BJ (cell line): ENCODE measurements at regions not wholly inside any gene's neighbourhood (a gene's known extent, or its start where the extent isn't known, plus 50 kb on each side); places are given as distances from the start of the nearest gene placed in this dataset.

Source experiments
- CTCF ChIA-PET: fragments of 350-600 bp; formaldehyde crosslinking; extraction: SDS; loops from one replicate; lab custom pipeline; 2021; ENCODE audit warnings: antibody characterized with exemption, inconsistent platforms; lab: Yijun Ruan, JAX
- POLR2A ChIA-PET: fragments of 300-600 bp; sonication (Branson Sonifier 250); formaldehyde crosslinking; extraction: SDS; loops from one replicate; lab custom pipeline; 2021; ENCODE audit warnings: antibody characterized with exemption; lab: Charles Lee
- DNase-seq: peaks from one replicate; pipeline ENCODE4 v3.0.0-alpha.2; 2011; ENCODE audit warnings: low read depth
- H3K27me3 ChIP-seq: 2 replicates; pipeline ENCODE4 v1.6.0; 2011; ENCODE audit warnings: low read length; ENCODE audit not compliant: control insufficient read depth, insufficient read depth
- H3K36me3 ChIP-seq: 2 replicates; pipeline ENCODE4 v1.5.1; 2011; ENCODE audit warnings: low read length; ENCODE audit not compliant: control insufficient read depth, insufficient read depth
- H3K4me3 ChIP-seq: 2 replicates; pipeline ENCODE4 v1.5.1; 2011; ENCODE audit warnings: low read depth, mild to moderate bottlenecking, control low read depth, low read length
- CTCF ChIP-seq: IDR thresholded peaks from 2 replicates; pipeline ENCODE4 v1.5.1; 2011; ENCODE audit warnings: low read depth, mild to moderate bottlenecking, control low read depth, inconsistent platforms, low read length, moderate library complexity; ENCODE audit not compliant: insufficient read depth

DNA sequence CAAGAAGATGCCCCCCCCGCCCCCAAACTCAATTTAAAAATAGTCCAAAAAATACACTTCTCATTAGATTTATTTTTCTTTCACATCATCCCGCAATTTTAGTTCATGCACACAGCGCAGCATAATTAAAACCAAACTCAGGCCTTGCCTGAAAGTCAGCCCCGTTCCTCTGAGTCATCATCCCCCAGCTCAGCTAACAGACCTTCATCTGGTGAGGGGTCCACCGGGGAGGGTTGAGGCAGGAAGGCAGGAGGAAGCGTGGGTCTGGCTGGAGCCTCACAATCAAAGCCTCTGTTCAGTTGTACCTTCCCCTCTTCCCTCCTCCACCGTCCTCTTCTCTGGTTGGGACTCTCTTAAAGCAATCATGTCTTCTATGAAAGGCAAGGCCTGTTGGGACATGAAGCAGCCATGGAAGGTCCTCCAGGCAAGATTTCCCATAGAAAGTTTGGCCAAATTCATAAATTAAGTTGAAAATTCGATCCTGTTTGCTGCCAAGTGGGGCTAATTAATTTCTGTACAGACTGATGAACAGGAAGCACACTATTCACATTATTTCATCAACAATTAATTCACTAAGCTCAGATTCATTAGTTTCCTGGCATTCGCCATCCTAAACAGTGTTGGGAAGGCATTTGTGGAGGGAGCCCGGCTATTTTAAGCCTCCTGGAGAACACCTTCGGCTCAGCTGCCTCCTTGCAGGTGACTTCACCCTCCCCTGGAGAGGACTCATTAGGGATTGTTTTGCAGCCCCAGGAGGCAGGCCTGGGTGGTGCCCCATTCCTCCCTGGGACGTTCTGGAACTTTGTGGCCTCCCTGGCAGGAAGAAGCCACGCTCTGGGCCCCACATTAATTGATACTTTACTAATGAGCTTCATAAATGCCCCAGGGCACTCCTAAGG, 72.3 kb upstream of the BNC1 start:
- H3K36me3 ChIP-seq, result no peaks in the 10 kb centered on the region
- ChIA-PET CTCF (interaction anchor here (0.9 kb wide), 1 partner anchor 10 kb away, joined by 4 read pairs; no protein-coding TSS in a partner anchor), POLR2A (no interaction called here)
- no peak for TF ChIP-seq CTCF
- no peak overlapping the region for H3K4me3 ChIP-seq
- no peak for DNase-seq
- no peaks in the 10 kb centered on the region for H3K27me3 ChIP-seq

GRCh38 chr15:83358972-83359564, 74.6 kb upstream of the BNC1 start:
- Histone ChIP-seq H3K4me3 (no peak overlapping the region), H3K36me3 (no peaks in the 10 kb centered on the region), H3K27me3 (peaks cover 1% of the 10 kb centered on the region; the same call in 1 of the 2 replicates)
- DNase-seq, result no peak
- POLR2A ChIA-PET, result no interaction called here
- CTCF ChIA-PET, result no interaction called here
- TF ChIP-seq CTCF, result no peak

DNA sequence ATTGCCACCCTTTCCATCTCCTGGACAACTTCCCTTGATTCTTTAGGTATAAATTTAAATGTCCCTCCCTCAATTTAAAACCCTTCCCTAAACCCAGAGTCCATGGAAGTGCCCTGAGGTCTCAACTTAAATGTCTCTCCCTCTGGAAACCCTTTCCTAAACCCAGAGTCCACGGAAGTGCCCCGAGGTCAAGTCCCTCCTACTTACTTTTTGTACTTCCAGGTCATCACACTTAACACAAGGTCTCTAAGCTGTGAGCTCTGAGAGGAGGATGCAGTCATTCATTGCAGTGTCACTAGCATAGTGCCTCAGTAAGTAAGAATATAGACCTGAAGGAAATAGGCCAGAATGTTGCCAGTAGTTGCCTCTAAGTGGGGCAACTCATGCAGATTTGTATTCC, 78.2 kb upstream of the BNC1 start:
- DNase-seq, result no peak
- no peak for TF ChIP-seq CTCF
- ChIA-PET POLR2A (no interaction called here), CTCF (no interaction called here)
- Histone ChIP-seq H3K27me3 (peaks cover 6% of the 10 kb centered on the region; the same call in 1 of the 2 replicates), H3K4me3 (no peak overlapping the region), H3K36me3 (no peaks in the 10 kb centered on the region)

DNA sequence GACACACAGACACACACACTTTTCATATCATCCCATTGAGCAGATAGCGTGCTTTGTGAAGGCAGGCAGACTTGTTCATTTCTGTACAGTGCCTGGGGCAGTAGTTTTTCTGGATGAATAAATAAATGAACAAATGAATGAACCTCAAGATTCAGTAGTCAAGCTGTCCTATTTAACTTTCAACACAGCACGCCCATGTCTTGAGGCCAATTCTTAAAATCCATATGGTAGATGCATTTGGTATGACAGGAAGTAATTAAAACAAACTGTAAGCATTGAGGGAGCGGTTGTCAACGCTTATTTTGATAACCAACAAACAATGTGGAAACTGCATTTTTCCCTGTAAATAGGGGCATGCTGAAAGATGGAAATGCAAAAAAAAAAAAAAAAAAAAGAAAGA, 80.0 kb upstream of the BNC1 start:
- H3K4me3 ChIP-seq, result no peak overlapping the region
- DNase-seq, result no peak
- H3K27me3 ChIP-seq, result peaks cover 6% of the 10 kb centered on the region
- ChIA-PET POLR2A (no interaction called here), CTCF (interaction anchor here (1.2 kb wide), 1 partner anchor 9 kb away, joined by 3 read pairs; no protein-coding TSS in a partner anchor)
- TF ChIP-seq CTCF, result no peak
- H3K36me3 ChIP-seq, result no peaks in the 10 kb centered on the region

DNA sequence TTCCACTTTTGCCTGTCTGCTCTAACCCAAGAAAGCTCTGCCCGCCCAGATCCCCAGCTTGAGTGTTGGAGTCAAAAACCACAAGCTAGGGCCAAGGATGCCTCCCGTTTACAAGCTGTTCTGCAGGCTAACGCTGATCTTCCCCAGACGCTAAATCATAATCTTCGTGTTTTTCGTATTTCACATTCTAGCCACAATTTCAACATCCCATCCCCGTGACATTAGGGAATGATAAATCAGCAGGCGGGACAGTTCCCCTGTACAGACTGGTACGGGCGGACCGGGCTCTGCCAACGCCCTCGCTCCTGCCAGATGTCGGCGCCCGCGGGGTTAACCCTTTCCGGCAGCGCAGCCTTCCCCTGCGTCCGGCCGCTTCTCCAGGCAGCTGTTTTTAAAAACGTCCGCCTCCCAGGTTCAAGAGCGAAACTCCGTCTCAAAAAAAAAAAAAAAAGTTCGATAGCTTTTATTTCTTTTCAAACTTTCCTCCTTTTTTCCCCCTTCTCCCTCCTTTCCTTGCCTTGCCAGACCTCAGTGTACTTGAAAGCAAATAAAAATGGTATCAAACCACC, 81.0 kb upstream of the BNC1 start:
- H3K27me3 ChIP-seq, result peaks cover 6% of the 10 kb centered on the region
- ChIA-PET POLR2A (interaction anchor here (0.7 kb wide), 1 partner anchor 116 kb away, joined by 6 read pairs; no protein-coding TSS in a partner anchor), CTCF (interaction anchor here (1.6 to 3.0 kb wide), 2 partner anchors 12 to 117 kb away, joined by 5 to 9 read pairs; no protein-coding TSS in a partner anchor)

More for the DNA sequence above, 81.0 kb upstream of the BNC1 start:
- Histone ChIP-seq H3K4me3 (peak overlapping the region; percentile 37), H3K36me3 (no peaks in the 10 kb centered on the region)
- DNase-seq, result peak; percentile 49
- no peak for TF ChIP-seq CTCF
